CD8-positive, alpha-beta memory T cell (primary cell): ENCODE measurements at regions not wholly inside any gene's neighbourhood (a gene's known extent, or its start where the extent isn't known, plus 50 kb on each side); places are given as distances from the start of the nearest gene placed in this dataset.

Experiments used
- CTCF ChIA-PET: fragments of 350-600 bp; sonication (Branson Sonifier 250); formaldehyde crosslinking; loops from one replicate; lab custom pipeline; 2021; ENCODE audit warnings: antibody characterized with exemption; lab: Charles Lee
- POLR2A ChIA-PET: fragments of 350-600 bp; sonication (Branson Sonifier 250); formaldehyde crosslinking; loops from one replicate; lab custom pipeline; 2021; ENCODE audit warnings: antibody characterized with exemption; lab: Charles Lee
- DNase-seq, 5 donors: peaks; one replicate each; pipeline versions ENCODE4 v3.0.0 to v3.0.0-alpha.2; 2020 to 2022; ENCODE audit warnings: mixed read lengths in 1 of 5
- H3K27ac ChIP-seq: one replicate; pipeline ENCODE4 v1.7.0; 2013; ENCODE audit warnings: low read depth, mild to moderate bottlenecking, low read length, moderate library complexity
- H3K27me3 ChIP-seq: 2 replicates; pipeline ENCODE4 v1.7.0; 2013; ENCODE audit warnings: low read length, mild to moderate bottlenecking; ENCODE audit not compliant: insufficient read depth, poor library complexity, severe bottlenecking
- H3K36me3 ChIP-seq: 2 replicates; pipeline ENCODE4 v1.7.0; 2013; ENCODE audit warnings: mild to moderate bottlenecking, low read length, moderate library complexity; ENCODE audit not compliant: insufficient read depth
- H3K4me1 ChIP-seq: 2 replicates; pipeline ENCODE4 v1.7.0; 2013; ENCODE audit warnings: mild to moderate bottlenecking, low read length, moderate library complexity; ENCODE audit not compliant: insufficient read depth
- H3K4me3 ChIP-seq: 2 replicates; pipeline ENCODE4 v1.7.0; 2013; ENCODE audit warnings: mild to moderate bottlenecking, low read length
- H3K9me3 ChIP-seq: 2 replicates; pipeline ENCODE4 v1.7.0; 2013; ENCODE audit warnings: mild to moderate bottlenecking, low read length
- H3K27ac Mint-ChIP-seq, 8 donors: one replicate each; pipeline ENCODE4 v1.8.0; 2020 to 2021; ENCODE audit warnings: mixed read lengths in 8 of 8, mild to moderate bottlenecking in 6 of 8, inconsistent platforms in 3 of 8, moderate library complexity in 3 of 8
- H3K27me3 Mint-ChIP-seq, 2 donors: one replicate each; pipeline ENCODE4 v1.8.0; 2020 to 2021; ENCODE audit warnings: mixed read lengths in 2 of 2, mild to moderate bottlenecking in 1 of 2, moderate library complexity in 1 of 2
- H3K36me3 Mint-ChIP-seq, 3 donors: one replicate each; pipeline ENCODE4 v1.8.0; 2020 to 2021; ENCODE audit warnings: mixed read lengths in 3 of 3, inconsistent platforms in 1 of 3, mild to moderate bottlenecking in 1 of 3
- H3K4me1 Mint-ChIP-seq, 3 donors: one replicate each; pipeline ENCODE4 v1.8.0; 2020 to 2021; ENCODE audit warnings: mixed read lengths in 3 of 3, inconsistent platforms in 1 of 3, mild to moderate bottlenecking in 1 of 3
- H3K4me3 Mint-ChIP-seq, 7 donors: one replicate each; pipeline ENCODE4 v1.8.0; 2020 to 2021; ENCODE audit warnings: mixed read lengths in 7 of 7, mild to moderate bottlenecking in 6 of 7, moderate library complexity in 4 of 7, inconsistent platforms in 2 of 7
- H3K9me3 Mint-ChIP-seq, 5 donors: one replicate each; pipeline ENCODE4 v1.8.0; 2020 to 2022; ENCODE audit warnings: mixed read lengths in 5 of 5, mild to moderate bottlenecking in 3 of 5, moderate library complexity in 2 of 5, inconsistent platforms in 1 of 5

- Mint-ChIP-seq H3K27ac (no peak overlapping the region), H3K9me3 (peaks cover 0 to 6% (median 0%) of the 10 kb centered on the region in 5 donors), H3K4me1 (no peaks in the 10 kb centered on the region), H3K4me3 (no peak overlapping the region), H3K27me3 (peaks cover 4 to 46% of the 10 kb centered on the region in 2 donors), H3K36me3 (no peaks in the 10 kb centered on the region)
- ChIA-PET CTCF (no interaction called here), POLR2A (no interaction called here)
- H3K36me3 ChIP-seq: no peaks in the 10 kb centered on the region
- no peaks in the 10 kb centered on the region for H3K9me3 ChIP-seq
- no peaks in the 10 kb centered on the region for H3K27me3 ChIP-seq
- H3K27ac ChIP-seq: no peak overlapping the region
- no peak for DNase-seq
- no peaks in the 10 kb centered on the region for H3K4me1 ChIP-seq
- H3K4me3 ChIP-seq: no peak overlapping the region
Observed at GRCh38 chr17:74108126-74108705, 95.3 kb upstream of the RPL38 start.

GRCh38 chr17:74110467-74110866, 93.0 kb upstream of the RPL38 start:
- Histone ChIP-seq H3K36me3 (no peaks in the 10 kb centered on the region), H3K27me3 (no peaks in the 10 kb centered on the region), H3K4me3 (no peak overlapping the region), H3K27ac (no peak overlapping the region), H3K4me1 (no peaks in the 10 kb centered on the region), H3K9me3 (no peaks in the 10 kb centered on the region)
- Mint-ChIP-seq H3K27ac (no peak overlapping the region), H3K27me3 (peaks cover 3 to 43% of the 10 kb centered on the region in 2 donors), H3K4me3 (no peak overlapping the region), H3K9me3 (peaks cover 0 to 6% (median 0%) of the 10 kb centered on the region in 5 donors), H3K36me3 (no peaks in the 10 kb centered on the region), H3K4me1 (no peaks in the 10 kb centered on the region)
- CTCF ChIA-PET: no interaction called here
- no peak for DNase-seq
- POLR2A ChIA-PET: no interaction called here

- Histone ChIP-seq H3K36me3 (no peaks in the 10 kb centered on the region), H3K27ac (no peak overlapping the region), H3K4me3 (no peak overlapping the region), H3K27me3 (peaks cover 3% of the 10 kb centered on the region), H3K4me1 (no peaks in the 10 kb centered on the region), H3K9me3 (no peaks in the 10 kb centered on the region)
- Mint-ChIP-seq H3K4me1 (no peaks in the 10 kb centered on the region), H3K27ac (no peak overlapping the region), H3K9me3 (peaks cover 0 to 6% (median 0%) of the 10 kb centered on the region in 5 donors), H3K27me3 (peaks cover 3 to 51% of the 10 kb centered on the region in 2 donors), H3K4me3 (no peak overlapping the region), H3K36me3 (no peaks in the 10 kb centered on the region)
- ChIA-PET POLR2A (no interaction called here), CTCF (interaction anchor here (0.7 kb wide), 1 partner anchor 11 kb away, joined by 4 read pairs; no protein-coding TSS in a partner anchor)
- no peak for DNase-seq
Observed at GRCh38 chr17:74113326-74113725, 90.2 kb upstream of the RPL38 start.

GRCh38 chr17:74113952-74114351, 89.5 kb upstream of the RPL38 start:
- POLR2A ChIA-PET: no interaction called here

GRCh38 chr17:74114881-74115470, 88.5 kb upstream of the RPL38 start:
- ChIA-PET POLR2A (no interaction called here), CTCF (no interaction called here)
- no peaks in the 10 kb centered on the region for H3K4me1 Mint-ChIP-seq
- H3K4me3 Mint-ChIP-seq: no peak overlapping the region
- DNase-seq: no peak
- peaks cover 0 to 6% (median 0%) of the 10 kb centered on the region in 5 donors for H3K9me3 Mint-ChIP-seq
- H3K27me3 ChIP-seq: peaks cover 3% of the 10 kb centered on the region
- no peaks in the 10 kb centered on the region for H3K36me3 Mint-ChIP-seq
- H3K9me3 ChIP-seq: no peaks in the 10 kb centered on the region
- no peak overlapping the region for H3K27ac ChIP-seq
- no peaks in the 10 kb centered on the region for H3K36me3 ChIP-seq
- H3K27me3 Mint-ChIP-seq: peaks cover under 1 to 45% of the 10 kb centered on the region in 2 donors
- H3K4me1 ChIP-seq: no peaks in the 10 kb centered on the region
- no peak overlapping the region for H3K27ac Mint-ChIP-seq
- no peak overlapping the region for H3K4me3 ChIP-seq

More at GRCh38 chr17:74113952-74114351, 89.5 kb upstream of the RPL38 start:
- DNase-seq: no peak
- H3K4me3 Mint-ChIP-seq: no peak overlapping the region
- CTCF ChIA-PET: no interaction called here
- peaks cover 0 to 6% (median 0%) of the 10 kb centered on the region in 5 donors for H3K9me3 Mint-ChIP-seq
- Histone ChIP-seq H3K27ac (no peak overlapping the region), H3K4me1 (no peaks in the 10 kb centered on the region), H3K36me3 (no peaks in the 10 kb centered on the region), H3K4me3 (no peak overlapping the region), H3K27me3 (peaks cover 3% of the 10 kb centered on the region), H3K9me3 (no peaks in the 10 kb centered on the region)
- H3K36me3 Mint-ChIP-seq: no peaks in the 10 kb centered on the region
- H3K27ac Mint-ChIP-seq: no peak overlapping the region
- H3K4me1 Mint-ChIP-seq: no peaks in the 10 kb centered on the region
- peaks cover 3 to 51% of the 10 kb centered on the region in 2 donors for H3K27me3 Mint-ChIP-seq

- Histone ChIP-seq H3K9me3 (no peaks in the 10 kb centered on the region), H3K27me3 (peaks cover 3% of the 10 kb centered on the region), H3K36me3 (no peaks in the 10 kb centered on the region), H3K4me1 (no peaks in the 10 kb centered on the region), H3K27ac (no peak overlapping the region), H3K4me3 (no peak overlapping the region)
- Mint-ChIP-seq H3K9me3 (peaks cover 0 to 6% (median 0%) of the 10 kb centered on the region in 5 donors), H3K27me3 (peaks cover 0 to 47% of the 10 kb centered on the region in 2 donors), H3K4me1 (no peaks in the 10 kb centered on the region), H3K27ac (no peak overlapping the region), H3K4me3 (no peak overlapping the region), H3K36me3 (no peaks in the 10 kb centered on the region)
- POLR2A ChIA-PET: no interaction called here
- CTCF ChIA-PET: no interaction called here
- DNase-seq: no peak
Observed at GRCh38 chr17:74115586-74115985, 87.9 kb upstream of the RPL38 start.

GRCh38 chr17:74116087-74116717, 87.3 kb upstream of the RPL38 start:
- H3K27me3 ChIP-seq: peaks cover 3% of the 10 kb centered on the region
- H3K4me1 Mint-ChIP-seq: no peaks in the 10 kb centered on the region
- H3K4me3 ChIP-seq: no peak overlapping the region
- ChIA-PET CTCF (no interaction called here), POLR2A (no interaction called here)
- no peak for DNase-seq
- H3K4me1 ChIP-seq: no peaks in the 10 kb centered on the region
- H3K36me3 ChIP-seq: no peaks in the 10 kb centered on the region
- H3K36me3 Mint-ChIP-seq: no peaks in the 10 kb centered on the region
- H3K9me3 ChIP-seq: no peaks in the 10 kb centered on the region
- peaks cover 0 to 6% (median 0%) of the 10 kb centered on the region in 5 donors for H3K9me3 Mint-ChIP-seq
- peaks cover 0 to 44% of the 10 kb centered on the region in 2 donors for H3K27me3 Mint-ChIP-seq
- no peak overlapping the region for H3K27ac ChIP-seq
- H3K4me3 Mint-ChIP-seq: no peak overlapping the region
- H3K27ac Mint-ChIP-seq: no peak overlapping the region

GRCh38 chr17:74117087-74117698, 86.3 kb upstream of the RPL38 start:
- H3K4me3 Mint-ChIP-seq: no peak overlapping the region
- H3K9me3 Mint-ChIP-seq: peaks cover 0 to 2% (median 0%) of the 10 kb centered on the region in 5 donors
- no peak overlapping the region for H3K27ac Mint-ChIP-seq
- CTCF ChIA-PET: no interaction called here
- Histone ChIP-seq H3K27ac (no peak overlapping the region), H3K9me3 (no peaks in the 10 kb centered on the region), H3K4me3 (no peak overlapping the region), H3K4me1 (no peaks in the 10 kb centered on the region), H3K27me3 (peaks cover 3% of the 10 kb centered on the region), H3K36me3 (no peaks in the 10 kb centered on the region)
- no peaks in the 10 kb centered on the region for H3K36me3 Mint-ChIP-seq
- DNase-seq: no peak
- H3K27me3 Mint-ChIP-seq: peaks cover 0 to 51% of the 10 kb centered on the region in 2 donors
- no peaks in the 10 kb centered on the region for H3K4me1 Mint-ChIP-seq
- POLR2A ChIA-PET: no interaction called here
